PFSK-1 (cell line): ENCODE measurements at regions not wholly inside any gene's neighbourhood (a gene's known extent, or its start where the extent isn't known, plus 50 kb on each side); places are given as distances from the start of the nearest gene placed in this dataset.

Experiments
- FOXP2 ChIP-seq: optimal IDR thresholded peaks from 2 replicates; pipeline ENCODE3; 2011; ENCODE audit warnings: borderline replicate concordance, control low read depth, inconsistent platforms; ENCODE audit not compliant: insufficient read depth; ENCODE audit errors: extremely low read length, extremely low read depth
- POLR2AphosphoS5 ChIP-seq: IDR thresholded peaks from 2 replicates; pipeline ENCODE4 v1.6.1; 2012; ENCODE audit warnings: low read depth, mild to moderate bottlenecking, control low read depth, low read length, moderate library complexity
- REST ChIP-seq, 2 experiments: IDR thresholded peaks; 2 replicates each; pipeline versions ENCODE4 v1.6.1 to v1.8.0; 2011 to 2012; ENCODE audit warnings: low read depth in 2 of 2, low read length in 2 of 2, control low read depth in 1 of 2, inconsistent platforms in 1 of 2, mild to moderate bottlenecking in 1 of 2, moderate library complexity in 1 of 2; ENCODE audit not compliant: insufficient read depth in 1 of 2
- SIN3A ChIP-seq: IDR thresholded peaks from 2 replicates; pipeline ENCODE4 v1.6.1; 2012; ENCODE audit warnings: mild to moderate bottlenecking, low read length, moderate library complexity, borderline replicate concordance; ENCODE audit not compliant: insufficient read depth
- TAF1 ChIP-seq: IDR thresholded peaks from 2 replicates; pipeline ENCODE4 v1.6.1; 2012; ENCODE audit warnings: low read length, control low read depth, borderline replicate concordance; ENCODE audit not compliant: insufficient read depth

- TF ChIP-seq POLR2AphosphoS5 (no peak), FOXP2 (no peak), SIN3A (no peak), TAF1 (no peak), REST (IDR thresholded peaks at IDR 0.05; ENCODE audit: insufficient read depth in 1 of 2, low read depth in 2 of 2, low read length in 2 of 2) (no peak)
These were observed 71.7 kb upstream of the TRIO start for GRCh38 chr5:14071433-14071832.
